A549 (cell line): ENCODE measurements at regions not wholly inside any gene's neighbourhood (a gene's known extent, or its start where the extent isn't known, plus 50 kb on each side); places are given as distances from the start of the nearest gene placed in this dataset.

Source experiments
- BHLHE40 ChIP-seq: IDR thresholded peaks from 2 replicates; pipeline ENCODE4 v1.6.1; 2012; ENCODE audit warnings: low read depth, low read length, inconsistent platforms
- CTCF ChIP-seq: fragments of >200 bp; sonication (Bioruptor Twin); formaldehyde crosslinking; IDR thresholded peaks from 3 replicates; pipeline ENCODE4 v1.5.1; 2016
- ELK1 ChIP-seq: fragments of 150-350 bp; IDR thresholded peaks from 2 replicates; pipeline ENCODE4 v1.6.1; 2014; ENCODE audit warnings: low read depth, mild to moderate bottlenecking, low read length
- FOSB ChIP-seq: fragments of 250-450 bp; sonication (Bioruptor Pico); IDR thresholded peaks from 2 replicates; pipeline ENCODE4 v1.5.0; 2020; ENCODE audit warnings: mild to moderate bottlenecking, moderate library complexity
- HMGXB4 ChIP-seq: fragments of 250-450 bp; sonication (Bioruptor Pico); IDR thresholded peaks from 2 replicates; pipeline ENCODE4 v1.5.0; 2021; ENCODE audit warnings: mild to moderate bottlenecking, moderate library complexity, borderline replicate concordance
- JUN ChIP-seq, 2 experiments: fragments of >200 bp; sonication (Bioruptor Twin); formaldehyde crosslinking; IDR thresholded peaks; 2 replicates in 1 of 2; 3 replicates in 1 of 2; pipeline ENCODE4 v1.6.1; 2016 to 2017
- MAFK ChIP-seq: fragments of 450-650 bp; IDR thresholded peaks from 2 replicates; pipeline ENCODE4 v1.6.1; 2014; ENCODE audit not compliant: partially characterized antibody
- POLR2A ChIP-seq: IDR thresholded peaks from 2 replicates; pipeline ENCODE4 v1.6.1; 2012; ENCODE audit warnings: mild to moderate bottlenecking, low read length
- RCOR1 ChIP-seq: fragments of 150-350 bp; IDR thresholded peaks from 2 replicates; pipeline ENCODE4 v1.6.1; 2014; ENCODE audit warnings: antibody characterized with exemption, low read length, low read depth
- RFX5 ChIP-seq: fragments of 450-650 bp; IDR thresholded peaks from 2 replicates; pipeline ENCODE4 v1.7.1; 2014; ENCODE audit warnings: antibody characterized with exemption, mild to moderate bottlenecking, moderate library complexity
- SREBF2 ChIP-seq: fragments of 450-650 bp; IDR thresholded peaks from 2 replicates; pipeline ENCODE4 v1.6.1; 2014; ENCODE audit warnings: mild to moderate bottlenecking, moderate library complexity
- TP53 ChIP-seq: fragments of 250-450 bp; sonication (Bioruptor Pico); IDR thresholded peaks from 2 replicates; pipeline ENCODE4 v1.5.0; 2021; ENCODE audit warnings: mild to moderate bottlenecking, moderate library complexity
- USF2 ChIP-seq: fragments of 450-650 bp; IDR thresholded peaks from 2 replicates; pipeline ENCODE4 v1.6.1; 2014; ENCODE audit warnings: antibody characterized with exemption

GRCh38 chr9:28584542-28584941 lies 1011.3 kb upstream of the C9orf72 start:
- TF ChIP-seq RFX5 (no peak), SREBF2 (no peak), CTCF (no peak), ELK1 (no peak), FOSB (CRISPR knock-in tag) (no peak), RCOR1 (no peak), POLR2A (no peak), BHLHE40 (no peak), TP53 (no peak), MAFK (peak; percentile 75), USF2 (no peak), HMGXB4 (no peak), JUN (IDR thresholded peaks at IDR 0.05) (no peak)
